NCI-H1436 (cell line): ENCODE measurements at regions not wholly inside any gene's neighbourhood (a gene's known extent, or its start where the extent isn't known, plus 50 kb on each side); places are given as distances from the start of the nearest gene placed in this dataset.
"Not testable (repeated sequence)": the region's sequence is repeated elsewhere in the genome, so short reads cannot be mapped to it uniquely, and the experiment has no call there.

Source experiments
- DNase-seq: peaks from one replicate; lab custom pipeline; 2025; lab: John Stamatoyannopoulos, UW

DNA sequence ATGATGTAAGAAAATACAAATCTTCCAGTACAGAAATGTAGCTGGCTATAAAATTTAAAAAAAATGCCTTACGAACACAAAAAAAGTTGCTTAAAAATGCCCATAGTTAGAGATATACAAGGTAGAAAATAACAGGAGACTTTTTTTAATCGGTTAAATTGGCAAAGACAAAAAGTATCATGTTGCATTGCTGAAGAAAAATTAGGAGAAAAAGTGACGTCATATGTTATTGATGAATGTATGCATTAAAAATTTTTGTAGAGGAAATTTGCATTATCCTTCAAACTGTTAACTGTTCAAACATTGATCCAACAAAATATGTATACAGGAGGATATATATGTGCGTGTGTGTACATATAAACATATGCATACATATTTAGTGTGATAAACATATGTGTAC, 1634.4 kb upstream of the PCDH7 start:
- no peak for DNase-seq

DNA sequence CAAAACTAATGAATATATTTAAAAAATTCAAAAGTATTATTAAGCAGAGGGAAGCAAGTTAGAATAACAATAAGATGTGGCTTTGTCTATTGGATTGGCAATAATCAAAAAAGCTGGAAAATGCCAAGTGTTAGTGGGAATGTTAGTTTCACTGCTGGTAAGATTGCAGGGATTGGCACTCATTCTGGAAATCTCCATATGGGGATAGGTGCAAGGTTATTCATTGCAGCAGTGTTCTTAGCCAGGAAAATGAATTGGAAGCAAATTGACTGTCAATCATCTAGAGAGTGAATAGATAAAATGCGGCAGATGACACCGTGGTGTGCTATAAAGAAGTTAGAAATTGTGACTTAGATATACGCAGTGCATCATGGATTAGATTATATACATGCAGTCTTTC, 1615.5 kb upstream of the PCDH7 start:
- DNase-seq: no peak

DNA sequence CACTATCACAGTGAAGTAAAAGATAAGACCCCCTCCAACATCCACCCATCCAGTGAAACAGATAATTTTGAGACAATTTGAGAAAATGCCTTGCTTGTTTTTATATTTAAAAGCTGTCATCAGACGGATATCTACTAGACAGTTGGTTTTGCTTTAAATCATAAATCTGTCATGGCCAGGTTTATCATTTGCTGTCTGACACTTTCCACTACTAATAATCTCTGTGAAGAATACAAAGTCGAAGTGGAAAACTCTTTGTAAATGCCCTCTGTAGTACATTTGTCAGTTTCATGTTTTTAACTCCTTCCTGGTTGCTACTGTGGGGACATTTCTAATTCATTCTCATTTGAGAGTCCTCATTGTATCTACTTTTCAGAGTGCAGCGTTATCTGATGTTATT, 1606.2 kb upstream of the PCDH7 start:
- DNase-seq: no peak

DNA sequence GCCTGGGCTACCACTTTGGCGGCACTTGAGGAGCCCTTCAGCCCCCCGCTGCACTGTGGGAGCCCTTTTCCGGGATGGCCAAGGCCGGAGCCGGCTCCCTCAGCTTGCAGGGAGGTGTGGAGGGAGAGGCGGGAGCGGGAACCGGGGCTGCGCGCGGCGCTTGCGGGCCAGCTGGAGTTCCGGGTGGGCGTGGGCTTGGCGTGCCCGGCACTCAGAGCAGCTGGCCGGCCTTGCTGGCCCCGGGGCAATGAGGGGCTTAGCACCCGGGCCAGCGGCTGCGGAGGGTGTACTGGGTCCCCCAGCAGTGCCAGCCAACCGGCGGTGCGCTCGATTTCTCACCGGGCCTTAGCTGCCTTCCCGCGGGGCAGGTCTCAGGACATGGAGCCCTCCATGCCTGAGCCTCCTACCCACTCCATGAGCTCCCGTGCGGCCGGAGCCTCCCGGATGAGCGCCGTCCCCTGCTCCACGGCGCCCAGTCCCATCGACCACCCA, 1602.9 kb upstream of the PCDH7 start:
- not testable (repeated sequence) for DNase-seq

DNA sequence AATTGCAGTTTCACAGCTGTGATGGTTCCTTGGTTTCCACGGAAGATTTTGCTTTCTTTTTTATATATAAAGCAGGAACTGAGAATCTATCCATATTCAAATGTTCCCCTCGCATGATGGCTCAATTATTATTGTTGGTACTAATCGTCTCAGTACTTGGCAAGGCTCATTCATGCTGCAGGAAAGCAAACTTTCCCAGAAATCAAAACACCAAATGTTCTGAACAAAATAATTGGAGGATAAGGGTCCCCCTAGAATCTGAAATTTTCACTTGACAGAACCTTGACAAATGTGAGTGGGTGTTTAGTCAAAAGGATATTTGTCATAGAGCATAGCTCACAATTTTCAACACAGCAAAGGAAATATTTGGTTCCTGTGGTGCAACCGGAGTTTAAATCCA, 1598.6 kb upstream of the PCDH7 start:
- DNase-seq: no peak

DNA sequence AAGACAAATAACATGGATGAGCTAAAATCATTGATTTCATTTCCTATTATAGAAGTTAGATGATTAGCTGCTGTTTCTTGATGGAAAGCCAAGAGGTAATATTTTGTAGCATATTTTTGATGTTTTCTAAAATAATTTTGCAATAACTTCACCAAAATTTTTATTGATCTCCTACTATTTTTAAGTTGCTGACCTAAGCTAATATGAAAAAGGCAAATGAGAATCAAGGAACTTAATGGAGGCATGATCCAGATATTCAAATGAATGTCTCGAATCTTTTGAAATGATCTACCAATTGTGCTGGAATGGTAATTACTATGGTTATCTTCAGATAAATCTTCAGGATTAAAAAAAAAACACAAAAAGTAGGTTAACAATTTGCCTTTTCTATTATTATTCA, 1591.4 kb upstream of the PCDH7 start:
- no peak for DNase-seq

DNA sequence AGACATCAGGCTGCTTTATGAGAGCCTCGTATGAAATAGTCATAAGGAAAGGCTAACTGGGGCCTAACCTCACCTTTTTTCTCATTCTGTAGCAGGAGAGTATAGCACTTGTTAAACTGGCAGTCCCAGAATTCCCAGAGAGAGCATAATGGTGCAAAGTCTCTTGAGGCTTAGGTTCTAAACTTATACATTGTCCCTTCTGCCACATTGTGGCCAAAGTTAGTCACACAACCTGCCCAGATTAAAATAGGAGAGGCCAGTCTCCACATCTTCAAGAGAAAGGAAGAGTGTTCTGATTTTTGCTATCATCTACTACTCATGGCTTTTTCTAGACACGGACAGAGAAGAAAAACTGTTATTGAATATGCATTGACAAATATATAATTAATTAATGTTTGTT, 1588.9 kb upstream of the PCDH7 start:
- DNase-seq: no peak

DNA sequence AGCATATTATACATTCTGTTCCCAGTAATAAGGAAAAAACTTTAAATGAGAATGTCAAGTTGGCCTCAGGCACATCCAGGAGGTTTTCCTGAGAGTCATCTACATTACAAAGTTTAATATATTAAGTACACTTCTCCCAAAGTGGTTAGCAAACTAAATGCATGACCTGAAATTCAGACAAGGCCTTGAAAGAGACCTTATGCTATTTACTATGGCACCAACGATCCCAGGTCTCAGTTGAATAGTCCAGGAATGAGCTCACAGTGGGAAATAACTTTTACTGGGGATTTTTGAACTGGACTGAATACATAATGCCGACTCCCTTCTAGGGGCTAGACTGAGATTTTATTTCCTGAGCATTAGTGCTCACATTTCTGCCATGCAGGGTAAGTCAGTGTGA, 1577.5 kb upstream of the PCDH7 start:
- DNase-seq: no peak

DNA sequence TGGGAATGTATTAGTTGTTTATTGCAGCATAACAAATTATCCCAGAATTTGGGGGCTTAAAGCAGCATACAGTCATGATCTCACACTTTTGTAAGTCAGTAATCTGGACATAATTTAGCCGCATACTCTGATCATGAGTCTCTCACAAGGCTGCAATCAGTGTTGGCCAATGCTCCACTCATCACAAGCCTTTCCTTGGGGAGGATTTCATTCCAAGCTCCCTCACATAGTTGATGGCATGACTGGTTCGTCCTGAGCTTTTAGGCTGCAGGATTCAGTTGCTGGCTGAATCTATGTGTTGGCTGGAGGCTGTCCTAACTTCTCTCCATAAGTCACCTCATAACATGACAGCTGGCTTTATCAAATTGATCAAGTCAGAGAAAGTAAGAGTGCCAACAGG, 1568.6 kb upstream of the PCDH7 start:
- DNase-seq: no peak

DNA sequence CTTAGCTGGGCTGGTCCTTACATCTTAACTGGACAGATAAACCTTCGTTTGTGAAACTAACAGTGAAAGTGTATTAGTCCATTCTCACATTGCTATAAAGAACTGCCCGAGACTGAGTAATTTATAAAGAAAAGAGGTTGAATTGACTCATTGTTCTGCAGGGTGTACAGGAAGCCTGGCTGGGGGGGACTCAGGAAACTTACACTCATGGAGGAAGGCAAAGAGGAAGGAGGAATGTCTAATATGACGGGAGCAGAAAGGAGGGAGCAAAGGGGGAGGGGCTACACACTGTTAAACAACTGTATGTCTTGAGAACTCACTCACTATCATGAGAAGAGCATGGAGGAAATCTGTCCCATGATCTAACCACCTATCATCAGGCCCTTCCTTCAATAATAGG, 1566.5 kb upstream of the PCDH7 start:
- no peak for DNase-seq

DNA sequence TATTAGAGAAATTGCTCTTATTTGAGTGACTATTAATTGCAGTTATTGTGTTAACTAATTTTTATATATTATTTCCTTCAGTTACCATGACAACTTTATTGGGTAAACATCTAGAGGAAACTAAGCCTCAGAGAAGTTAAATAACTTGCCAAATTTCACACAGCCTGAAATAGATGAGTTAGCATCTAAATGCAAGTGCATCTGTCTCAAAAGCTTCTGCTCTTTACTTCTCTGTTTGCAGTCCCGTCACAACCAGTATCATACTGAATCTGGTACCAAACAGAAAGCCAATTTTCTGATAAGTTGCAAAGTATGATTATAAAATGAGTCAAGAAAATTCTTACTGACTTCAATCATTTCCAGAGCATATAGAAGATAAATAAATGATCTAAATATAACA, 1544.9 kb upstream of the PCDH7 start:
- DNase-seq: no peak

DNA sequence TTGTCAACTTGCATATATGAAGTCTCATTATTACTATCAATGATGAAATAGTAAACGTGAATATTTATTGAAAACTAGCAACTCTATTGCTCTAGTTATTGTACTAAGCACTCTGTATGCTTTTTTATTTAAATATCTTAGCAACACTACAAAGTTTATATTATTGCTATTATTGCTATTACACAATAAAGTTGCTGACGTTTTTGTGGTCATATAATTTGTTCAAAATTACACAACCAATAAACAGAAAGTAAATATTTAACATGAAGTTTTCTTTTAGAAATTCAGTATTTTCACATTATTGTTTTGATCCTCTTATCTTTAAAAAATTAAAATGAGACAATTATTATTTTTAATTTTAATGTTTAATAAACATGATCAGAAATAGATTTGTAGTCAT, 1521.1 kb upstream of the PCDH7 start:
- DNase-seq: no peak

DNA sequence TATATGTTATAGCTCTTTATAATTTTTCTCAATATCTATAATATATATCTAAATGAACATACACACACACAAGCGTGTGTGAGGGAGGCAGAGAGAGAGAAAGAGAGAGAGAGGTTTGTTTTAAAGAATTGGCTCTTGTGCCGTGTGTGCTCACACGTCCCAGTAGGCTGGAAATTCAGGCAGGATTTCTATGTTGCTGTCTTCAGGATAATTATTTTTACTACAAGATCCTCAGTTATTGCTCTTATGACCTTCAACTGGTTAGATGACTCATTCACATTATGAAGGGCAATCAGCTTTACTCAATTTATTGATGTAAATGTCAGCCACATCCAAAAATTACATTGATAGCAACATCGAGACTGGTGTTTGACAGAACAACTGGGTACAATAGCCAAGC, 1520.7 kb upstream of the PCDH7 start:
- no peak for DNase-seq

DNA sequence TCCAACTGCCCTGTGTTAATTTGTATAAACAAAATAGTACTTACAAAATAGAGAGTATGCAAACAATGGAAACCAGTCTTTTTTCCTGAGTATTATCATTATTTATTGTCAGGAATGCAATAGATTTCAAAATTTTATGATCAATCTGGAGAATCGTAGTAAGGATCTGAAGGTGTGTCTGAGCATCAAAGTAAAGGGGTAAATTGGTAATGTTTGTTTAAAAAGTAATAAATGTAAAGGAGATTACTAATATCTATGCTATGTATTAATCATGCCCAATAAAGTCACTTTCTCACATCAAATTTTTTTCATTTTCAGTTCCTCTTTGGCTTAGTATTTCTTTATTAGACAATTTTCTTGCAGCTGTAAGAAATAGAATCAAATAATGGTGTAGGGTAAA, 1507.1 kb upstream of the PCDH7 start:
- DNase-seq: no peak

DNA sequence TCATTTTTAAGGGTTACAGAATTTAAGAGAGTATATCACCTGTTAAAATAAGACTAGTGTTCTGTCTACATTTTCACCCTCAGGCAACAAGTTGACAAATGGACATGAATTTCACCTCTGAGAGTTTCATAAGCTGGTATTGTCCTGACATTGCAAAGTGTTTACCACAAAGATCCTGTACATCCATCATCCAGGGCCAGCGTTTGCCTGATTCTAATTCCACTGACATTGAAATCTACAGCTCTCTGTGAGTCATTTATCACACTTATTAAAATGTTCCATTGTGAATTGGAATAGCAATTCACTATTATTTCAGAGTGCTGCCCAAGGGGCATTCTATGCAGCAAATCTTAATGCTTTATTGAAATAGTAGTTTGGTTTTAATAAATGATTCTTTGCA, 1499.4 kb upstream of the PCDH7 start:
- no peak for DNase-seq

DNA sequence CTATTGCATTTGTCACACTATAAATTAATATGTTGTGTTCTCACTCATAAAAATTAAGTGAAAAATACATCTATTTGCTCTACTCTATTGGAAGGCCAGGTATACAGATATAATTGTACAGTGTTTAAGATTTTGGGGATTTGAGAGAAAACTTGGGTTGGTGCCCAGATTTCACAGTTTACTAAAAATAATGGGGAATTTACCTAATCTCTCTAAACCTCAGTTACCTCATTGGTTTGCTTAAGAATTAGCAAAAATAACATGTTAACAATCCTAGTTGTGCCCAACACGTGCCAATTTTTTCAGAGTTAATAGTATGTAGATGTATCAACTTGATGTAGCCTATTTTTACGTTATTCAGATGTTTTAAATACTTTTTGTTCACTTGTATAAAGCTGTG, 1495.3 kb upstream of the PCDH7 start:
- no peak for DNase-seq

DNA sequence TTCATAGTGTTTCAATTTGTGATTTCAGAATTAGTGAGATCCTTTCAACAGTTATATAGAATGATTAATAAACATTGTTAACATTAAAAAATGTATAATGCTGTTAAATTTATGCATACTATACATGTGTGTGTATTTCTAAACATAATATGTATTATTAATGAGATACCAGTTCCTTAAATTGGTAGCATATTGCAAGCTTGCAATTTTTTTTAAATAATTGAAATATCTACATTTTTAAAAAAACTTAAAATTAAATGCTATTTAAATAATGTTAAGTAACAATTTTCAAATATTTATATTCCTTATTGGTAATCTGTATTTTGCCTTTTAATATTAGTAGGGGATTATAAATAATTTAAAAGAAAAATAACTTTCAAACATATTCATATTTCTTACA, 1479.5 kb upstream of the PCDH7 start:
- no peak for DNase-seq

DNA sequence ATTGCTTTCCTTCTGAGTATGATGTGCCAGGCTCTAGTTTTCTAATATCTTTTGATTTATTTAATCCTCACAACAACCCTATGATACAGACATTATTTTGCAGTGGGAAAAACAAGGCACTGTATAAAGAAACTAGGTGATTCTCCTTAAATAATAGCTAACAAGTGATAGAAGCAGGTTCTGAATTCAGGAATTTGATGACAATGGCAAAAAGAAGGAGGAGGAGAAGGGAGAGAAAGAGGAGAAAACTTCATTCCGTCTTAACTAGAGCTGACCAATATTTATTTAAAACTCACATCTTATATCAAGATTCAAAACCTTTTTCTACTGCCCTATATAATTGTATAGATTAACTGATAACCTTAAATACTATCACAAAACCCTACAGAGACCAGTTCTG, 1477.1 kb upstream of the PCDH7 start:
- DNase-seq: no peak

DNA sequence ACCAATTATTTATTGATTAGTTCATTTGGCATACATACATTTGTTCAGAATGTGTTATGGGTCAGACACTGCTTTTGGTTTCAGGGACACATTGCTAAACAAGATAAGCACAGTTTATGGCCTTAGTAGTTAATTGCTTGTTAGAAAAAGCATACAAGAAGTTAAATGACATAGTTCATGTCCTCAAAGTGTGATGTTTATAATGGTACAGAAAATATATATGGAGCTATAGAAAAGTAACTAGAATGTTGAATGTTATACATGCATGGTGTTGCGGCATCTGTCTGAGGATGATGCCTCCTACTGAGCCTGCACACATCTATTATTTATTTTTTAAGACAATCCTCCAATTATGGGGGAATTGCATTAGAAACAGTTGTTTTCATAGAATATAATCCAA, 1476.3 kb upstream of the PCDH7 start:
- no peak for DNase-seq

DNA sequence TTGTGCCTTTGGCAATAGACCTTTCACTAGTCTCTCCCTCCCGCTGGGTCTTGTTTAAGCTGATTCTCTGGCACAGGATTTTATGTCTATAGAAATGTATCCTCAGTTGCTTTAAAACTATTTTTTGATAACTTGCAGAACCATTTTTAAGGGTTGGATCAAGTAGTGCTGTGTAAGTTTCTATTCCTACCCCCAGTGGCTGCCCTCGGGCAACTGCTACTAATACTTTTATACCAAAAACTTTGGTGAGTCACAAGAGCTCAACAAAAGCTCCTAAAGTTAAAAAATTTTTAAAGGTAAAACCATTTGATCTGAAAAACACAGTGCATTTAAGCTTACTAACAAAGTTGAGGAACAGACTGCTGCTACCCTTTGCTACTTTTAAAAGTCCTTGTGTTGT, 1460.6 kb upstream of the PCDH7 start:
- no peak for DNase-seq

DNA sequence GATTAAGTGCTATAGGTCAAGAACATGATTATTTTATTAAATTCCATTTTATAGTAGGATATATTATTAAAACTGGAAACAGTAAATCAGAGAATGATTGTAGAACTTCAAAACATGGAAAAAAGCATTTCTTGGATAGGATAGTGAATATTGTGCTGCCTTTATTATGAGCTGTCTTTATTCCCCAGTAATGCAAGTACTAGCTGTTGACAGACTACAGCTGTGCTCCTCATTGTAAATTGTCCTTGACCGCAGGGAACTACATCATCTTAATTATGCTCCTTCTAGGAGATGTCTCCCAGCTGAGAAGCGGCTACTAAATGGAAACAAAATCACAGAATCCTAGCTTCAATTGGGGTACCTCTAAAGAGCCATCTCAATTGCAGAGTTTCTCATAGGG, 1457.2 kb upstream of the PCDH7 start:
- DNase-seq: no peak

DNA sequence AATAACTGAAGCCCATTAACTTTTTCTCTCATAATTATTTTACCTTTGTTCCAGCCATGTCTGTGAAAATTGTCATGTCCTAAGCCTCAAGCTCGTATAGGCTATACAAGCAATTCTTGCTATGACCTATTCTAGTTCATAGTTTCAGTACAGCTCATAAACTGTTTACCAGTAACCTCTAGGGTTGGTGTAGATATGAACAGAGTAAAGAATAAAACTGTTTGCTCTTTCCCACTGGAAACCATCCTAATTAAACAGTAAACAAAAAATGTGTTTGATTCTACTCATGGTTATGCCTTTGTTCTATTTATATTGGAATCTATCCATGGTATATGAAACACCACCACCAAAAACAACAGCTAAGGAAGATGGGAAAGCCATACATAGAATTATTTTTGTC, 1444.0 kb upstream of the PCDH7 start:
- no peak for DNase-seq

DNA sequence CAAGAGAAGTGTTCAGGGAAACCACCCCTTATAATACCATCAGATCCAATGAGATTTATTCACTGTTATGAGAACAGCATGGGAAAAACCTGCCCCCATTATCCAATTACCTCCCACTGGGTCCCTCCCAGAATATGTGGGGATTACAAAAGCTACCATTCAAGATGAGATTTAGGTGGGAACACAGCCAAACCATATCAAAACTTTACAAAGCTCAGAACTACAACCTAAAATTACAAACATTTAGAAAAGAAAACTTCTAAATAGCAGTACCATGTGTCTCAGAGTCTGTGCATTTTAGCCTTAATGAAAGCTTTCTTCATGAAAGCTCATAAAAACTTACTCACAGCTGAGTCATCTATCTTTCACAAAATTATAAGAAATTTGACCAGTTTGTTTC, 1442.8 kb upstream of the PCDH7 start:
- no peak for DNase-seq

DNA sequence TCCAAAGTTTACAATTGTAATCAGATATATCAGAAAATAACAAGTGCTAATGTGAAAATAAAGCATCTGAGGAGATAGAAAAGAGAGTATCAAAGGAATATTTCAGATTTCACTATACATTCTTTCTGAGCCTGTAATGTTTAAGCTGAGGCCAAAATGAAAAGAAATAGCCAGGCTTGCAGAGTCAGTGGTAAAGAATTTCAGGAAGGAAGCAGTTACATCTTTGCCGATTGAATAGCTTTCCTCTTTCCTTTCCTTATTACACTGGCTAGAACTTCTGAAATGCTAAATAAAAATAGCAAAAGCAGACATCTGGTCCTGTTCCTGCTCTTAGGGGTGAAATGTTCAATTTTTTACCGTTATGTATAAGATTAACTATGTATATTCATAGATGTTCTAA, 1441.6 kb upstream of the PCDH7 start:
- no peak for DNase-seq

DNA sequence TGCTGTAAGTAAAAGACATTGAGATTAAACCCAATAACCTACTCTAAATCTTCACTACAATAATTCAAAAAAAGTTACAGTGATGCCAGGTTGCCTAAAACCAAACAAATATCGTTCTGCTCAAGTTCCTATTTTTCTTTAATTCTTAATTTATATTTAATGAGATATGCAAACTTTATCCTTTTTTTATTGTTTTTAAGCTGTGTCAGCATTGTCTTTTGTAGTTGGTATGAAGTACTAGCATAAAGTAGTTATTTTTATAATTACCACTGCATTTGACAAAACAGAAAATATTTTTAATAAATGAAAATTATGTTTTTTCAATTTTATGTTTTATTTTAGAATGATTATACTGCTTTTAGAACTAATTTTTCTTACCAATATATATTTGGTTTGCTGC, 1431.1 kb upstream of the PCDH7 start:
- no peak for DNase-seq
